Fibroblast of villous mesenchyme (primary cell): ENCODE measurements at regions not wholly inside any gene's neighbourhood (a gene's known extent, or its start where the extent isn't known, plus 50 kb on each side); places are given as distances from the start of the nearest gene placed in this dataset.

ENCODE experiments used
- DNase-seq: peaks from one replicate; pipeline ENCODE4 v3.0.0-alpha.2; 2010; ENCODE audit warnings: low read depth
- H3K4me3 ChIP-seq: 2 replicates; pipeline ENCODE4 v1.5.1; 2011; ENCODE audit warnings: low read depth, mild to moderate bottlenecking, low read length
- TF ChIP-seq, protein P1 (sequence below): IDR thresholded peaks from 2 replicates; pipeline ENCODE4 v1.5.1; 2012; ENCODE audit warnings: low read depth, mild to moderate bottlenecking, low read length; ENCODE audit not compliant: insufficient read depth

DNA sequence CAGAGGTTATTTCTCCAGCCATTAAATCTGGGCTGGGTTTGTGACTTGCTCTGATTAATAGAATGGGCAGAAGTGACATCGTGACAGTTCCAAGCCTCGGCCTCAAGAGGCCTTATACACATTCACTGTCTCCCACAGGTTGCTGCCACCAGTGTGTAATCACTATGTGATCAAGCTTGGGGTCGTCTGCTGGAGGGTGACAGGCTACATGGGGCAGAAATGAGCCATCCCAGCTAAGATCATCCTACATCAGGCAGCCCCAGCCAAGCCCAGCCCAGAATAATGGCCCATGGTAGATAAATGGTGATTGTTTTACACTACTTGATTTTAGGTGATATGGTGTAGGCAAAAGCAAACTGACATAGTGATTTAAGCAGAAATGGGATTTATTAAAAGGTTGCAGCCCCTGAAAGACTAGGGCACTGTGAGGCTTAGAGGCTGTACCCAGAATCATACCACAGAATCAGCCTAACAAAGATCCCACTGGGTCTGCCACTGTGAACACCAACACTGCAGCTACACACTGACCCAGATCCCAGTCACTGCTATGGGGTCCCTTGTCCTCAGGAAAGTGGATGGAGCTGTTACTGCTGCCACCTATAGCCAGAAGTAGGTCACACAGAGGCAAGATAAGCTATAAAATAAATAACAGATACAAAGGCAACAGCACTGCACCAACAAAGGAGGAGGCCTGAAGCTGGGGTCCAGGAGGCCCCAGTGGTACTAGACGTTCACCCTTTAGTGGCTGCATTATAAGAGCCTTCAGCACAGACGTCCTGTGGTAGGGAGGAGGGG is 159.6 kb upstream of the RBPJ start:
- no peak overlapping the region for H3K4me3 ChIP-seq
- no peak for DNase-seq

DNA sequence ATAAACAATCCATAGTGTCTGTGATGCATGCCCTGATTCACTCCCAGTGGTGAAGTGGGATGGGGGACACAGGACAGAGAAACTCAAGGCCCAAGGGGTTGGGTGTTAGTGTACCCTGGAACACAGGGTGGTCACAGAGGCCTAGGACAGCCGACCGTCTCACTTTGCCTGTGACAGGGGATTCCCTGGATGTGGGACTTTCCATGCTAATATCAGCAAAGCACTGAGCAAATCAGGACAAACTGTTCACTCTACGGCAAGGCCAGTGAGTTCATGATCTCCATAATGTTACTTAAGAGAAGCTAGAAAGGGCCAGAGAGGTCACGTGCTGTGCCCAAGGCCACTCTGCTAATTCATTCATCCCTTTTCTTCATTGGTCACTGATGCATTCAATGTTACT is 158.7 kb upstream of the RBPJ start:
- TF ChIP-seq, protein P1, sequence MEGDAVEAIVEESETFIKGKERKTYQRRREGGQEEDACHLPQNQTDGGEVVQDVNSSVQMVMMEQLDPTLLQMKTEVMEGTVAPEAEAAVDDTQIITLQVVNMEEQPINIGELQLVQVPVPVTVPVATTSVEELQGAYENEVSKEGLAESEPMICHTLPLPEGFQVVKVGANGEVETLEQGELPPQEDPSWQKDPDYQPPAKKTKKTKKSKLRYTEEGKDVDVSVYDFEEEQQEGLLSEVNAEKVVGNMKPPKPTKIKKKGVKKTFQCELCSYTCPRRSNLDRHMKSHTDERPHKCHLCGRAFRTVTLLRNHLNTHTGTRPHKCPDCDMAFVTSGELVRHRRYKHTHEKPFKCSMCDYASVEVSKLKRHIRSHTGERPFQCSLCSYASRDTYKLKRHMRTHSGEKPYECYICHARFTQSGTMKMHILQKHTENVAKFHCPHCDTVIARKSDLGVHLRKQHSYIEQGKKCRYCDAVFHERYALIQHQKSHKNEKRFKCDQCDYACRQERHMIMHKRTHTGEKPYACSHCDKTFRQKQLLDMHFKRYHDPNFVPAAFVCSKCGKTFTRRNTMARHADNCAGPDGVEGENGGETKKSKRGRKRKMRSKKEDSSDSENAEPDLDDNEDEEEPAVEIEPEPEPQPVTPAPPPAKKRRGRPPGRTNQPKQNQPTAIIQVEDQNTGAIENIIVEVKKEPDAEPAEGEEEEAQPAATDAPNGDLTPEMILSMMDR = no peak
- H3K4me3 ChIP-seq = no peak overlapping the region
- no peak for DNase-seq

More for the DNA sequence above, 159.6 kb upstream of the RBPJ start:
- TF ChIP-seq, protein P1 = peak; percentile 45

DNA sequence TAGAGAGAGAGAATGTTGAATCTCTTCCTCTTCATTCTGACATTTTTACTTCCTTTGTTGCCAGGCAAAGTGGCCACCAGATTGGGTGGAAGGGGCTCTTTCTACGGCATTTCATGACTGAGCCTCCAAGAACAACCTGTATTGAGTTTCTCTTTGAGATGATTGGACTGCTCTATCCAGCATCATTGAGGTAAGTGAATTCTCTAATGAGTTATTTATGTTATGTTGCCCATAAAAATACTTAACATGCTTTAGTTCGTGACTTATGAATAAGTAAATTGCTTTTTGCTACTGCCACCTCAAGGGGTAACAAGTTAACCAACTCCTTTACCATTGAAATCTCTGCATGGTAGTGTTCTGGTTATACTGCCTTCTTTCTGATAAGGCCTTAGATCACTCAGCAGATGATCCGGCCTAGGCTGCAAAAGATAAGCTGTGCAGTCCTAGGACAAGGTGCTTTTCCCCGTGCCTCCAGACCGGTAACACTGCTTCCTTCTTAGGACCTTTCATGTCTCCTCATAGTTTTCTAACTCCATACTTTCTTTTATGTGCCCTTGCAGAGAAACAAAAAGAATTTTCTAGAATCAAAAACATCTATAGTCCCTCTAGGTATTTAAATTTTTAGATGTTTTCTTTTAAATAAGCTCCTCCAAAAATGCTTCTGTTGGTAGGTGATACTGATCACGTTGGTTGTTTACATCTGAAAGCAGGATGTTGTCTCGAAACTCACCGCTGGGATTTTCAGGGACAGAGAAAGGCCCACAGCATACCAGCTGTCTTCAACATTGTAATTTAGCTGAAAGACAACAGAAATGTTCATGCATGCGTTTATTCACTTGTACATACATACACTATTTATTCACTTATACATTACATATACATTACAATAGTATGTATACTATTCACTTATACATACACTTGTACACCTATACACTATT is 157.1 kb upstream of the RBPJ start:
- DNase-seq = peak; percentile 26
- TF ChIP-seq, protein P1 = no peak
- H3K4me3 ChIP-seq = no peak overlapping the region

DNA sequence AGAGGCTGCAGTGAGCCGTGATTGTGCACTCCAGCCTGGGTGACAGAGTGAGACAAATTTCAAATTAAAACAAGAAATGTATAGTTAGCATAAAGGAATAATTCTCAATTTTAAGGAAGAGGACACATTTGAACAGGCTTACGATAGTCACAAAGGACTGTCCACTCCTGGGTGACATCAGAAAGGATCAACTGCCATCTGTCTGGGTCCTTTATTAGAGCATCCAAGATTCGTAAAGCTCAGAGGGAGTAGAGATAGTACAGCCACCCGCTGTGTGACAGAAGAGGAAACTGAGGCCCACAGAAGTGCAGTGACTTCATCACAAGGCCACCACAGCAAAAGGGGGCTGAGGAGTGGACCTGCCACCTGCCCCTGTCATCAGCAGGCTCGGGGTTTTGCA is 149.3 kb upstream of the RBPJ start:
- no peak overlapping the region for H3K4me3 ChIP-seq
- TF ChIP-seq, protein P1 = no peak
- no peak for DNase-seq

DNA sequence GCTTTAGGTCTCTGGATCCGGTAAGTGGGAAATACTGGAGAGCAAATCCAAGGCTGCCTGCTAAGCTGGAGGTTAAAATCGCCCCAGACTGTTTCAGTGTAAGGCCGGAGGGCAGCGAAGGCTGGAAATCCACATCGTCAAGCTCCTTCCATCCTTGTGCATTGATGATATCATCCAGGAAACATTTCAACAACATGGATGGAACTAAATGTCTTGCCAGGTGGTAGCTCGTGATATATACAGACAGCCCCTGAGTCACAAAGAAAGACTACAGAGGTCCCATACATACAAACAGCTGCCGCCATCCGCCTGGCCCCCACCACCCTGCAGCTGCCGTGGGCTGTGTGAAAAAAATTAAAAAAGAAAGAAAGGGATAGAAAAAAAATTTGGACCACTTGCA is 148.9 kb upstream of the RBPJ start:
- no peak overlapping the region for H3K4me3 ChIP-seq
- DNase-seq = peak; percentile 93
- TF ChIP-seq, protein P1 = no peak

DNA sequence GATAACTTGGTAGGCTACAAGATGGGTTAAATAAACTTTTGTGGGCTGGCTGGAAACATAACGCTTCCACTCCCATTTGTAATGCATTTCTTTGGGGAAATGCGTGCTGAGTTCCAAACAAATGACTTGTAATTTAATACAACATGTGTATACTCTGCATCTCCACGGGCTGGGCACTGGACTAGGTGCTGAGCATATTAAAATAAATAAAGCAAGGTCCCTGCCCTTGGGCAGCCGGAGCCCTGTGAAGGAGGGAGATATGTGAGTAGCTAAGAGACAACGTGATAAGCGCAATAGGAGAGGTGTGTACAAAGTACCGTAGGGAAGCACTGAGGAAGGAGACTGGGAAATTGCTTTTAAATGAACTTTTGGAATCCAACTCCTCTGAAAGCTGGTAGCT is 147.2 kb upstream of the RBPJ start:
- H3K4me3 ChIP-seq = no peak overlapping the region
- DNase-seq = peak; percentile 87
- TF ChIP-seq, protein P1 = no peak
